Ovary (tissue), 7 donors: ENCODE measurements at regions not wholly inside any gene's neighbourhood (a gene's known extent, or its start where the extent isn't known, plus 50 kb on each side); places are given as distances from the start of the nearest gene placed in this dataset.

ENCODE experiments used
- DNase-seq, 5 donors: peaks; one replicate each; pipeline ENCODE4 v3.0.0-alpha.2; 2019 to 2020
- H3K27ac ChIP-seq, 2 donors: fragments of 200-600 bp; one replicate each; pipeline versions ENCODE4 v1.5.1 to v1.8.0; 2019 to 2022
- H3K27me3 ChIP-seq: fragments of 200-600 bp; one replicate; pipeline ENCODE4 v1.8.0; 2022
- H3K36me3 ChIP-seq: fragments of 200-600 bp; sonication (generic); one replicate; pipeline ENCODE4 v1.5.1; 2019
- H3K4me1 ChIP-seq: one replicate; pipeline ENCODE4 v1.8.1; 2013; ENCODE audit warnings: mild to moderate bottlenecking, moderate library complexity; ENCODE audit not compliant: insufficient read depth
- H3K4me3 ChIP-seq: fragments of 200-600 bp; sonication (generic); one replicate; pipeline ENCODE4 v1.5.1; 2017
- H3K9me3 ChIP-seq, 2 donors: fragments of 200-600 bp in 1 of 2; sonication (generic) in 1 of 2; one replicate each; pipeline versions ENCODE4 v1.5.1 to v1.8.1; 2013 to 2019; ENCODE audit warnings: mild to moderate bottlenecking in 1 of 2, moderate library complexity in 1 of 2
- CTCF ChIP-seq, 3 donors: fragments of 450-650 bp in 2 of 3; fragments of 200-600 bp in 1 of 3; IDR thresholded peaks; one replicate each; pipeline versions ENCODE4 v1.5.1 to v1.8.0; 2016 to 2022; ENCODE audit warnings: antibody characterized with exemption in 3 of 3, mild to moderate bottlenecking in 1 of 3
- EP300 ChIP-seq: sonication (generic); formaldehyde crosslinking; IDR thresholded peaks from one replicate; pipeline ENCODE4 v1.6.1; 2017; ENCODE audit warnings: antibody characterized with exemption
- POLR2A ChIP-seq: fragments of 450-650 bp; IDR thresholded peaks from one replicate; pipeline ENCODE4 v1.6.1; 2017; ENCODE audit warnings: antibody characterized with exemption, mild to moderate bottlenecking, moderate library complexity
- WGBS, 3 donors: extraction: QIAGEN DNeasy Blood & Tissue Kit in 1 of 3; methylation state at CpG; one replicate each; pipeline versions ENCODE4 v1.1.5 to v1.1.7; 2013 to 2017; 5-methylcytosine and 5-hydroxymethylcytosine counted together
- intact Hi-C, 4 donors: fragments of 100-400 bp; cut with DNase I; formaldehyde crosslinking; loops; one replicate each; pipeline versions ENCODE4 v1.11.0 to v1.15.1; 2022 to 2023
- donor health status: DM: no; HTN: no; CAD: no; lungs with moderate emphysema.
- donor health status: DM: no; HTN: no; CAD: no.
- donor health status: Bipolar disorder and iron deficiency.
- donor health status: DM: no; HTN: no; CAD: no.
- donor health status: DM: yes; HTN: yes; CAD: no.

- Histone ChIP-seq H3K36me3 (no peaks in the 10 kb centered on the region), H3K9me3 (no peaks in the 10 kb centered on the region), H3K4me1 (no peaks in the 10 kb centered on the region), H3K27ac (no peak overlapping the region), H3K4me3 (no peak overlapping the region), H3K27me3 (no peaks in the 10 kb centered on the region)
- intact Hi-C loops, result no loop called here
- TF ChIP-seq EP300 (no peak), POLR2A (no peak), CTCF (IDR thresholded peaks at IDR 0.05) (no peak)
- 84 to 87% (median 85%) methylated on average over 9 of the region's 9 CpGs for WGBS, 3 donors
- DNase-seq, result no peak
Measured at GRCh38 chr10:47241946-47242867, 57.8 kb upstream of the GDF10 start.

- Histone ChIP-seq H3K4me1 (no peaks in the 10 kb centered on the region), H3K4me3 (no peak overlapping the region), H3K9me3 (no peaks in the 10 kb centered on the region), H3K27me3 (no peaks in the 10 kb centered on the region), H3K36me3 (no peaks in the 10 kb centered on the region), H3K27ac (no peak overlapping the region)
- 86 to 94% (median 90%) methylated on average over 4 of the region's 4 CpGs for WGBS, 3 donors
- no peak for DNase-seq
- intact Hi-C loops, result no loop called here
- TF ChIP-seq EP300 (no peak), CTCF (IDR thresholded peaks at IDR 0.05) (no peak), POLR2A (no peak)
Measured at GRCh38 chr10:47243356-47243755, 56.6 kb upstream of the GDF10 start.

GRCh38 chr10:47243791-47244190 is 56.2 kb upstream of the GDF10 start:
- TF ChIP-seq CTCF (IDR thresholded peaks at IDR 0.05) (no peak), EP300 (no peak), POLR2A (no peak)
- H3K27ac ChIP-seq, result no peak overlapping the region
- no peaks in the 10 kb centered on the region for H3K4me1 ChIP-seq
- WGBS, 3 donors, result 69 to 80% (median 80%) methylated on average over 4 of the region's 4 CpGs
- intact Hi-C loops, result no loop called here
- H3K36me3 ChIP-seq, result no peaks in the 10 kb centered on the region
- no peak overlapping the region for H3K4me3 ChIP-seq
- no peaks in the 10 kb centered on the region for H3K27me3 ChIP-seq
- DNase-seq, result peak in 1 of 5 donors; percentile 28
- no peaks in the 10 kb centered on the region for H3K9me3 ChIP-seq

GRCh38 chr10:47244560-47245500 is 55.2 kb upstream of the GDF10 start:
- Histone ChIP-seq H3K4me1 (no peaks in the 10 kb centered on the region), H3K36me3 (no peaks in the 10 kb centered on the region), H3K9me3 (no peaks in the 10 kb centered on the region), H3K27me3 (no peaks in the 10 kb centered on the region), H3K27ac (no peak overlapping the region), H3K4me3 (no peak overlapping the region)
- DNase-seq, result no peak
- WGBS, 3 donors, result 75 to 80% (median 78%) methylated on average over 15 of the region's 15 CpGs
- intact Hi-C loops, result no loop called here
- TF ChIP-seq EP300, result no peak
- no peak for TF ChIP-seq POLR2A
- TF ChIP-seq CTCF (IDR thresholded peaks at IDR 0.05), result no peak
